Breast epithelium (tissue), 3 donors: ENCODE measurements at regions not wholly inside any gene's neighbourhood (a gene's known extent, or its start where the extent isn't known, plus 50 kb on each side); places are given as distances from the start of the nearest gene placed in this dataset.

Source experiments
- POLR2A ChIP-seq: fragments of 450-650 bp; IDR thresholded peaks from one replicate; pipeline ENCODE4 v1.6.1; 2016; ENCODE audit warnings: antibody characterized with exemption, mild to moderate bottlenecking, moderate library complexity
- POLR2AphosphoS5 ChIP-seq, 3 donors: sonication (generic); formaldehyde crosslinking; IDR thresholded peaks; one replicate each; pipeline ENCODE4 v1.6.1; 2017; ENCODE audit warnings: antibody characterized with exemption in 3 of 3
- TF ChIP-seq, protein P1 (sequence below), 3 donors: fragments of 450-650 bp; IDR thresholded peaks; one replicate each; pipeline ENCODE4 v1.5.1; 2016 to 2017; ENCODE audit warnings: antibody characterized with exemption in 3 of 3, mild to moderate bottlenecking in 3 of 3, moderate library complexity in 3 of 3

DNA sequence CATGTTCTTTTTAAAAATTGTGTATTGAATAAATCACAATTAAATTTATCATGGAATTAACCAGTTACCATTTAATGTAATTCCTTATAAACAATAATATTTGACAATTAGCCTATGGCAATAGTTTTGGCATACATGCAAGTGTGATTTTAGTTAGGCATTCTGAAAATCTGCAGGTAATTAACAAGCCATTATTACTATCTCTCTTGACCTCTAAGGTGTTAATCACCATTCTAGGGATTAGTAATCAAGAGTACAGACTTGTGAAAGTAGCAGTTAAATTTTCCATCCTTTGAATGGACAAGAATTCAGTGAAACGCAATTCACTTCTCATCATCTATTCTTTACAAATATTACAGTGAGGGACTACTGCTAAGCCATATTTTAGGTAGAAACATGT, 127.7 kb upstream of the CHST9 start:
- TF ChIP-seq POLR2AphosphoS5 (IDR thresholded peaks at IDR 0.05) (no peak), POLR2A (no peak)
- TF ChIP-seq, protein P1, sequence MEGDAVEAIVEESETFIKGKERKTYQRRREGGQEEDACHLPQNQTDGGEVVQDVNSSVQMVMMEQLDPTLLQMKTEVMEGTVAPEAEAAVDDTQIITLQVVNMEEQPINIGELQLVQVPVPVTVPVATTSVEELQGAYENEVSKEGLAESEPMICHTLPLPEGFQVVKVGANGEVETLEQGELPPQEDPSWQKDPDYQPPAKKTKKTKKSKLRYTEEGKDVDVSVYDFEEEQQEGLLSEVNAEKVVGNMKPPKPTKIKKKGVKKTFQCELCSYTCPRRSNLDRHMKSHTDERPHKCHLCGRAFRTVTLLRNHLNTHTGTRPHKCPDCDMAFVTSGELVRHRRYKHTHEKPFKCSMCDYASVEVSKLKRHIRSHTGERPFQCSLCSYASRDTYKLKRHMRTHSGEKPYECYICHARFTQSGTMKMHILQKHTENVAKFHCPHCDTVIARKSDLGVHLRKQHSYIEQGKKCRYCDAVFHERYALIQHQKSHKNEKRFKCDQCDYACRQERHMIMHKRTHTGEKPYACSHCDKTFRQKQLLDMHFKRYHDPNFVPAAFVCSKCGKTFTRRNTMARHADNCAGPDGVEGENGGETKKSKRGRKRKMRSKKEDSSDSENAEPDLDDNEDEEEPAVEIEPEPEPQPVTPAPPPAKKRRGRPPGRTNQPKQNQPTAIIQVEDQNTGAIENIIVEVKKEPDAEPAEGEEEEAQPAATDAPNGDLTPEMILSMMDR (IDR thresholded peaks at IDR 0.05): no peak
